ENCODE measurements at regions not wholly inside any gene's neighbourhood (a gene's known extent, or its start where the extent isn't known, plus 50 kb on each side); places are given as distances from the start of the nearest gene placed in this dataset.

- no peak overlapping the region for H3K4me3 Mint-ChIP-seq
Observed at GRCh38 chr22:48310289-48310688, 1517.4 kb downstream of the BRD1 start.

GRCh38 chr22:48309836-48310235 lies 1517.8 kb downstream of the BRD1 start:
- ATAC-seq (ENCODE audit: low read depth) (no peak), DNase-seq (no peak)
- WGBS (ENCODE audit: insufficient coverage): 62% methylated on average over 8 of the region's 8 CpGs
- H3K79me2 ChIP-seq (ENCODE audit: control insufficient read depth, insufficient read depth, low read length): no peaks in the 10 kb centered on the region
- H4K20me1 ChIP-seq (ENCODE audit: control insufficient read depth, insufficient read depth, low read length, poor library complexity, severe bottlenecking): no peaks in the 10 kb centered on the region
- ChIA-PET CTCF (no interaction called here), POLR2A (no interaction called here)
- no peaks in the 10 kb centered on the region for H3K27me3 Mint-ChIP-seq
- no peaks in the 10 kb centered on the region for H3K36me3 ChIP-seq (replicated peaks in 1 of 2; ENCODE audit: control extremely low read depth in 1 of 2, control insufficient read depth in 1 of 2, extremely low read depth in 1 of 2, insufficient read depth in 2 of 2, low read length in 1 of 2)
- H3K9ac ChIP-seq (ENCODE audit: low read length): no peak overlapping the region
- H3K9me3 ChIP-seq (ENCODE audit: control extremely low read depth in 1 of 3, control insufficient read depth in 2 of 3, insufficient read depth in 1 of 3, low read length in 2 of 3): peaks cover 2 to 36% (median 5%) of the 10 kb centered on the region in 3 donors
- no peak overlapping the region for H2AFZ ChIP-seq (ENCODE audit: insufficient read depth, low read depth, low read length, poor library complexity, severe bottlenecking)
- no peak overlapping the region for H3K27ac ChIP-seq (ENCODE audit: low read length in 2 of 2)
- H3K4me1 ChIP-seq (ENCODE audit: control insufficient read depth in 2 of 2, insufficient read depth in 2 of 2, low read length in 2 of 2): no peaks in the 10 kb centered on the region
- no peak for TF ChIP-seq CTCF (IDR thresholded peaks at IDR 0.05)
- TF ChIP-seq EZH2 (IDR thresholded peaks at IDR 0.05; ENCODE audit: borderline replicate concordance, insufficient read depth, low read depth, low read length, poor library complexity, severe bottlenecking): no peak
- H3K9me3 Mint-ChIP-seq (ENCODE audit: insufficient read depth): peaks cover 11% of the 10 kb centered on the region
- H3K4me2 ChIP-seq (replicated peaks; ENCODE audit: low read depth, low read length, poor library complexity, severe bottlenecking): no peak overlapping the region
- intact Hi-C loops (cut with micrococcal nuclease): no loop called here
- no peak overlapping the region for H3K27ac Mint-ChIP-seq
- no peaks in the 10 kb centered on the region for H3K27me3 ChIP-seq (replicated peaks in 1 of 4; ENCODE audit: control extremely low read depth in 1 of 4, control insufficient read depth in 3 of 4, insufficient read depth in 4 of 4, low read length in 3 of 4)
- H3K4me1 Mint-ChIP-seq: no peaks in the 10 kb centered on the region
- H3K4me3 ChIP-seq (ENCODE audit: control extremely low read depth in 1 of 5, extremely low read depth in 1 of 5, insufficient read depth in 1 of 5, low read depth in 2 of 5, low read length in 4 of 5): no peak overlapping the region
- H3K4me3 Mint-ChIP-seq: no peak overlapping the region

More at GRCh38 chr22:48310289-48310688, 1517.4 kb downstream of the BRD1 start:
- no peak overlapping the region for H3K4me3 ChIP-seq (ENCODE audit: control extremely low read depth in 1 of 5, extremely low read depth in 1 of 5, insufficient read depth in 1 of 5, low read depth in 2 of 5, low read length in 4 of 5)
- Mint-ChIP-seq H3K4me1 (no peaks in the 10 kb centered on the region), H3K27ac (no peak overlapping the region), H3K9me3 (ENCODE audit: insufficient read depth) (peaks cover 11% of the 10 kb centered on the region), H3K27me3 (no peaks in the 10 kb centered on the region)
- H3K9me3 ChIP-seq (ENCODE audit: control extremely low read depth in 1 of 3, control insufficient read depth in 2 of 3, insufficient read depth in 1 of 3, low read length in 2 of 3): peaks cover 2 to 40% (median 5%) of the 10 kb centered on the region in 3 donors
- DNase-seq (no peak), ATAC-seq (ENCODE audit: low read depth) (no peak)
- ChIA-PET CTCF (no interaction called here), POLR2A (no interaction called here)
- WGBS (ENCODE audit: insufficient coverage): 58% methylated on average over 5 of the region's 6 CpGs
- intact Hi-C loops (cut with micrococcal nuclease): no loop called here
- no peaks in the 10 kb centered on the region for H4K20me1 ChIP-seq (ENCODE audit: control insufficient read depth, insufficient read depth, low read length, poor library complexity, severe bottlenecking)
- TF ChIP-seq CTCF (IDR thresholded peaks at IDR 0.05): no peak
- TF ChIP-seq EZH2 (IDR thresholded peaks at IDR 0.05; ENCODE audit: borderline replicate concordance, insufficient read depth, low read depth, low read length, poor library complexity, severe bottlenecking): no peak
- H3K4me1 ChIP-seq (ENCODE audit: control insufficient read depth in 2 of 2, insufficient read depth in 2 of 2, low read length in 2 of 2): no peaks in the 10 kb centered on the region
- H3K9ac ChIP-seq (ENCODE audit: low read length): no peak overlapping the region
- H3K27ac ChIP-seq (ENCODE audit: low read length in 2 of 2): no peak overlapping the region
- no peaks in the 10 kb centered on the region for H3K79me2 ChIP-seq (ENCODE audit: control insufficient read depth, insufficient read depth, low read length)
- no peak overlapping the region for H3K4me2 ChIP-seq (replicated peaks; ENCODE audit: low read depth, low read length, poor library complexity, severe bottlenecking)
- no peaks in the 10 kb centered on the region for H3K27me3 ChIP-seq (replicated peaks in 1 of 4; ENCODE audit: control extremely low read depth in 1 of 4, control insufficient read depth in 3 of 4, insufficient read depth in 4 of 4, low read length in 3 of 4)
- no peaks in the 10 kb centered on the region for H3K36me3 ChIP-seq (replicated peaks in 1 of 2; ENCODE audit: control extremely low read depth in 1 of 2, control insufficient read depth in 1 of 2, extremely low read depth in 1 of 2, insufficient read depth in 2 of 2, low read length in 1 of 2)
- H2AFZ ChIP-seq (ENCODE audit: insufficient read depth, low read depth, low read length, poor library complexity, severe bottlenecking): no peak overlapping the region
